Astrocyte of the cerebellum (primary cell): ENCODE measurements at regions not wholly inside any gene's neighbourhood (a gene's known extent, or its start where the extent isn't known, plus 50 kb on each side); places are given as distances from the start of the nearest gene placed in this dataset.

Experiments used
- DNase-seq: peaks from one replicate; pipeline ENCODE4 v3.0.0-alpha.2; 2011; ENCODE audit warnings: low read depth
- H3K4me3 ChIP-seq: 2 replicates; pipeline ENCODE4 v1.5.1; 2011; ENCODE audit warnings: mild to moderate bottlenecking, low read depth, low read length, moderate library complexity
- CTCF ChIP-seq: IDR thresholded peaks from 2 replicates; pipeline ENCODE4 v1.5.1; 2012; ENCODE audit warnings: low read length, low read depth, moderate library complexity, mild to moderate bottlenecking; ENCODE audit errors: missing control alignments
- in situ Hi-C: cut with HindIII; loops from 2 replicates; pipeline ENCODE4 v1.10.0; 2017; ENCODE audit warnings: low sequenced_read_pairs

GRCh38 chr16:54425681-54426552, 139.3 kb upstream of the IRX3 start:
- TF ChIP-seq CTCF: no peak
- in situ Hi-C loops: no loop called here
- H3K4me3 ChIP-seq: no peak overlapping the region
- no peak for DNase-seq

GRCh38 chr16:54425068-54425467, 138.5 kb upstream of the IRX3 start:
- in situ Hi-C loops: no loop called here
- DNase-seq: no peak
- no peak for TF ChIP-seq CTCF
- H3K4me3 ChIP-seq: no peak overlapping the region

GRCh38 chr16:54424043-54424451, 137.5 kb upstream of the IRX3 start:
- H3K4me3 ChIP-seq: no peak overlapping the region
- DNase-seq: no peak
- no peak for TF ChIP-seq CTCF
- in situ Hi-C loops: no loop called here

- no peak for TF ChIP-seq CTCF
- DNase-seq: no peak
- H3K4me3 ChIP-seq: no peak overlapping the region
- in situ Hi-C loops: no loop called here
Observed at GRCh38 chr16:54422569-54422978, 136.0 kb upstream of the IRX3 start.

- DNase-seq: no peak
- H3K4me3 ChIP-seq: no peak overlapping the region
- in situ Hi-C loops: no loop called here
- no peak for TF ChIP-seq CTCF
Observed at GRCh38 chr16:54422159-54422558, 135.6 kb upstream of the IRX3 start.

GRCh38 chr16:54421220-54421619, 134.6 kb upstream of the IRX3 start:
- no peak for TF ChIP-seq CTCF
- no peak for DNase-seq
- H3K4me3 ChIP-seq: no peak overlapping the region
- in situ Hi-C loops: no loop called here

- in situ Hi-C loops: no loop called here
- DNase-seq: no peak
- H3K4me3 ChIP-seq: no peak overlapping the region
- no peak for TF ChIP-seq CTCF
Observed at GRCh38 chr16:54418903-54419302, 132.3 kb upstream of the IRX3 start.
